PC-9 (cell line): ENCODE measurements at regions not wholly inside any gene's neighbourhood (a gene's known extent, or its start where the extent isn't known, plus 50 kb on each side); places are given as distances from the start of the nearest gene placed in this dataset.

Experiments used
- CTCF ChIP-seq: fragments of 200-600 bp; sonication (generic); conservative IDR thresholded peaks from 2 replicates; pipeline ENCODE4 v1.6.1; 2017; ENCODE audit warnings: mixed run types, antibody characterized with exemption, mild to moderate bottlenecking, moderate library complexity
- EZH2 ChIP-seq: fragments of 200-600 bp; sonication (generic); IDR thresholded peaks from 2 replicates; pipeline ENCODE4 v1.8.0; 2017; ENCODE audit warnings: antibody characterized with exemption, low read depth

- no peak for TF ChIP-seq CTCF
- no peak for TF ChIP-seq EZH2
Observed at GRCh38 chr6:4472969-4473642, 303.1 kb upstream of the CDYL start.
